GM13977 (cell line): ENCODE measurements at regions not wholly inside any gene's neighbourhood (a gene's known extent, or its start where the extent isn't known, plus 50 kb on each side); places are given as distances from the start of the nearest gene placed in this dataset.
"Not testable (repeated sequence)": the region's sequence is repeated elsewhere in the genome, so short reads cannot be mapped to it uniquely, and the experiment has no call there.

Experiments
- DNase-seq: peaks from one replicate; pipeline ENCODE4 v3.0.0; 2012; ENCODE audit warnings: low spot score
- CTCF ChIP-seq: IDR thresholded peaks from 2 replicates; pipeline ENCODE4 v1.5.1; 2012; ENCODE audit warnings: mild to moderate bottlenecking, control low read depth; ENCODE audit not compliant: insufficient read depth; ENCODE audit errors: extremely low read depth, missing control alignments
- in situ Hi-C: fragments of 300-500 bp; cut with MboI; formaldehyde crosslinking; loops from one replicate; pipeline ENCODE4 v1.12.0; 2022; ENCODE audit warnings: low sequenced_read_pairs, low pct_unique_long_range_greater_than_20kb, mixed read lengths, inconsistent platforms; ENCODE audit not compliant: unreplicated experiment

DNA sequence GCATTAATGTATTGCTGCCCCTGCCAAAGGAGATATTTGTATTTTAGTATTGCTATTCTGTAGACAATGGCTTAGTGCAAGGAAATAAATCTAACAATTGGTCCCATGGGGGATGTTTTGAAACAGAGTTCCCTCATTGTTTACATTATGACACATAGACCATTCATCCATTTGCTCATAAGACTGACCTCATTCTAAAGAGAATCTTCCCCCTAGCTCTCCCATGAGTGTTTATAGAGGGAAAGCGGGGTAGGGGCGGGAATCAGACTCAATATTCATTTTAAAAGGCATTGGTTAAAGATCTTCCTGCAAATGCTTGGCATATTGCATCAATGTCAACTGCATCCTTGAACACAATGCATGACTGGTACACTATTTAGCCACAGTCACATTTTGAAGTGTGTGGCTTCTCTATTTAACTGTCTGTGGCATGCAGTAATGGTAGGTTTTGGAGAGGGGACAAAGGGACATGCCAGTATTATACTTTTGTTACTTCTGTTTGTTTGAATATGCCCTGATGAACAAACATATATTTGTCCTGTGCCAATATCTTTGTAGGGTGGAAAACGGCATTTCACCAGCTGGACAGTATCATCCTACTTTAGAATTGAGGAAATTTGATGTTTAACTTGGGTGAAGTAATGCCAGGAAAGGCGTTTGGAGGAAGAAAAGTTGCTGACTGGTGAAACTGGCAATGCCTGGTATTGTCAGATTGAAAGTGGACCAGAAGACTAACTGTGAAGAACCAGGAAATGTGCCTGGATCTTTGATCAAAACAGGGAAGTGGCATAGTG, 84.1 kb upstream of the MEGF10 start:
- no peak for DNase-seq
- in situ Hi-C loops: no loop called here
- TF ChIP-seq CTCF: no peak

GRCh38 chr5:127210042-127210441, 80.6 kb upstream of the MEGF10 start:
- no peak for DNase-seq
- in situ Hi-C loops: no loop called here
- no peak for TF ChIP-seq CTCF

GRCh38 chr5:127213231-127213630, 77.4 kb upstream of the MEGF10 start:
- no peak for TF ChIP-seq CTCF
- in situ Hi-C loops: no loop called here
- DNase-seq: no peak

DNA sequence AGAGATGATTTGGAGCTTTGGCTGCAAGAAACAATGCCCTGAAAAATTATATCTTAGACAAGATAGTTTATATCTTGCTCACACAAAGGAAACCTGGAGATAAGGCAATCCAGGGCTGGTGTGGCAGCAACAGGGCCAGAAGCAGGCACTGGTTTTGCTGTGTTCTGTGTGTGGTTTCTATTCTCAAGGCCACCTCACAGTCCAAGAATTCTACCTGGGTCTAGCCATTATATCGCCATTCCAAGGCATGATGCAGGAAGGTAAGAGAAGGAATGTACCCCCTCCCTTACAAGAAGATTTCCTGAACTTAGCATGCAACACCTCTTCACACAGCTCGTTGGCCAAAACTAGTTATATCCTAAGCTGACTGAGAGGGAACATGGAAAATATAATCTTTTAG, 74.5 kb upstream of the MEGF10 start:
- no peak for TF ChIP-seq CTCF
- in situ Hi-C loops: no loop called here
- no peak for DNase-seq

- no peak for TF ChIP-seq CTCF
- in situ Hi-C loops: no loop called here
- DNase-seq: no peak
Measured at GRCh38 chr5:127216898-127217675, 73.5 kb upstream of the MEGF10 start.

- in situ Hi-C loops: not testable (repeated sequence)
Measured at GRCh38 chr5:127221936-127222335, 68.7 kb upstream of the MEGF10 start.

DNA sequence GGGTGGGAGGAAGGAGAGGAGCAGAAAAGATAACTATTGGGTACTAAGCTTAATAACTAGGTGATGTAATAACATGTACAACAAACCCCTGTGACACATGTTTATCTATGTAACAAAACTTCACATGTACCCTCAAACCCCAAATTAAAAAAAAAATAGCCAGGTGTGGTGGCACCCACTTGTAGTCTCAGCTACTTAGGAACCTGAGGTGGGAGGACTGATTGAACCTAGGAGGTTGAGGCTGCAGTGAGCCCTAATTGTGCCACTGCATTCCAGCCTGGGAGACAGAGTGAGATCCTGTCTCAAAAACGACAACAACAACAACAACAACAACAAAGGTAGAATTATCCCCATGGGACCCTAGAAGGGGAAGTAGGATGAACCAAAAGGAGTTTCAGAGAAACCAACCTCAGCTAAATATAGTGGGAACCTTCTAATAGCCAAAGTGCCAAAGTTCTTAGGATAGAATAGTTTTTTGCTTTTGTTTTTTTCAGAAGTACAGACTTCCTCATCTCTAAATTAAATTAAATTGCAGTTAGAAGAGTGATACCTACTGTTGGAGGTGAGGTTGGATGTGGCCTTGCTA, 67.9 kb upstream of the MEGF10 start:
- DNase-seq, in situ Hi-C loops: not testable (repeated sequence)

More at GRCh38 chr5:127221936-127222335, 68.7 kb upstream of the MEGF10 start:
- not testable (repeated sequence) for DNase-seq
